Gastrocnemius medialis (tissue), 4 donors: ENCODE measurements at regions not wholly inside any gene's neighbourhood (a gene's known extent, or its start where the extent isn't known, plus 50 kb on each side); places are given as distances from the start of the nearest gene placed in this dataset.

ENCODE experiments used
- CTCF ChIP-seq, 5 experiments: fragments of 450-650 bp in 3 of 5; fragments of 200-600 bp in 2 of 5; sonication (generic) in 2 of 5; IDR thresholded peaks in 4 of 5; conservative IDR thresholded peaks in 1 of 5; 1 replicate in 4 of 5; 2 replicates in 1 of 5; pipeline ENCODE4 v1.5.1; 2016 to 2019; ENCODE audit warnings: antibody characterized with exemption in 5 of 5, mild to moderate bottlenecking in 3 of 5, moderate library complexity in 3 of 5
- POLR2A ChIP-seq, 2 donors: fragments of 450-650 bp; IDR thresholded peaks; one replicate each; pipeline ENCODE4 v1.6.1; 2017; ENCODE audit warnings: antibody characterized with exemption in 2 of 2, mild to moderate bottlenecking in 2 of 2, moderate library complexity in 2 of 2

GRCh38 chr5:138647261-138647788 is 72.1 kb upstream of the HSPA9 start:
- TF ChIP-seq CTCF (IDR thresholded peaks at IDR 0.05 in 4 of 5, conservative IDR thresholded peaks at IDR 0.05 in 1 of 5), result no peak
- TF ChIP-seq POLR2A (IDR thresholded peaks at IDR 0.05), result no peak
